Activated CD4-positive, alpha-beta T cell treated with anti-CD3 and anti-CD28 coated beads, Interleukin-10, Interleukin-2, amounts not matched to agents 100 ng/mL and 50 ng/mL, durations not matched to agents 16 hours and 8 hours (primary cell): ENCODE measurements at regions not wholly inside any gene's neighbourhood (a gene's known extent, or its start where the extent isn't known, plus 50 kb on each side); places are given as distances from the start of the nearest gene placed in this dataset.

Experiments used
- DNase-seq: peaks from one replicate; pipeline ENCODE4 v3.0.0-alpha.2; 2020

GRCh38 chr14:43249591-43249990 lies 1257.5 kb downstream of the FSCB start:
- no peak for DNase-seq

GRCh38 chr14:43249116-43249515 lies 1258.0 kb downstream of the FSCB start:
- no peak for DNase-seq

GRCh38 chr14:43247877-43248276 lies 1259.2 kb downstream of the FSCB start:
- DNase-seq: no peak

GRCh38 chr14:43244142-43244625 lies 1262.9 kb downstream of the FSCB start:
- DNase-seq: no peak

GRCh38 chr14:43243168-43243567 lies 1263.9 kb downstream of the FSCB start:
- no peak for DNase-seq

- DNase-seq: no peak
These were observed 1274.8 kb downstream of the FSCB start for GRCh38 chr14:43232261-43232660.

- no peak for DNase-seq
These were observed 1291.6 kb downstream of the FSCB start for GRCh38 chr14:43215524-43215923.

GRCh38 chr14:43207189-43207588 lies 1299.9 kb downstream of the FSCB start:
- DNase-seq: no peak

GRCh38 chr14:43204816-43205215 lies 1302.3 kb downstream of the FSCB start:
- no peak for DNase-seq

- no peak for DNase-seq
These were observed 1306.6 kb downstream of the FSCB start for GRCh38 chr14:43200519-43200918.

- DNase-seq: no peak
These were observed 1308.6 kb downstream of the FSCB start for GRCh38 chr14:43198465-43198864.

GRCh38 chr14:43184540-43184939 lies 1322.5 kb downstream of the FSCB start:
- no peak for DNase-seq

GRCh38 chr14:43183916-43184315 lies 1323.2 kb downstream of the FSCB start:
- DNase-seq: no peak

GRCh38 chr14:43175896-43176295 lies 1331.2 kb downstream of the FSCB start:
- DNase-seq: no peak

- no peak for DNase-seq
These were observed 1334.1 kb downstream of the FSCB start for GRCh38 chr14:43172899-43173548.

GRCh38 chr14:43169722-43170121 lies 1337.4 kb downstream of the FSCB start:
- DNase-seq: no peak

GRCh38 chr14:43168371-43168925 lies 1338.6 kb downstream of the FSCB start:
- DNase-seq: no peak

- DNase-seq: no peak
These were observed 1340.9 kb downstream of the FSCB start for GRCh38 chr14:43166163-43166562.

GRCh38 chr14:43165651-43166050 lies 1341.4 kb downstream of the FSCB start:
- no peak for DNase-seq

GRCh38 chr14:43161477-43161876 lies 1345.6 kb downstream of the FSCB start:
- no peak for DNase-seq

GRCh38 chr14:43157661-43158060 lies 1349.4 kb downstream of the FSCB start:
- DNase-seq: no peak

GRCh38 chr14:43155924-43156323 lies 1351.2 kb downstream of the FSCB start:
- no peak for DNase-seq

GRCh38 chr14:43155258-43155657 lies 1351.8 kb downstream of the FSCB start:
- no peak for DNase-seq

- DNase-seq: no peak
These were observed 1359.6 kb downstream of the FSCB start for GRCh38 chr14:43147485-43147884.

- DNase-seq: no peak
These were observed 1361.7 kb downstream of the FSCB start for GRCh38 chr14:43145361-43145760.
